Hematopoietic multipotent progenitor cell treated with erythropoietin and hydrocortisone succinate and interleukin-3 and kit ligand, for 15 days (in vitro differentiated cells): ENCODE measurements at regions not wholly inside any gene's neighbourhood (a gene's known extent, or its start where the extent isn't known, plus 50 kb on each side); places are given as distances from the start of the nearest gene placed in this dataset.
"Not testable (repeated sequence)": the region's sequence is repeated elsewhere in the genome, so short reads cannot be mapped to it uniquely, and the experiment has no call there.

Experiments
- DNase-seq: peaks from one replicate; pipeline ENCODE4 v3.0.0-alpha.2; 2015; ENCODE audit warnings: low spot score

DNA sequence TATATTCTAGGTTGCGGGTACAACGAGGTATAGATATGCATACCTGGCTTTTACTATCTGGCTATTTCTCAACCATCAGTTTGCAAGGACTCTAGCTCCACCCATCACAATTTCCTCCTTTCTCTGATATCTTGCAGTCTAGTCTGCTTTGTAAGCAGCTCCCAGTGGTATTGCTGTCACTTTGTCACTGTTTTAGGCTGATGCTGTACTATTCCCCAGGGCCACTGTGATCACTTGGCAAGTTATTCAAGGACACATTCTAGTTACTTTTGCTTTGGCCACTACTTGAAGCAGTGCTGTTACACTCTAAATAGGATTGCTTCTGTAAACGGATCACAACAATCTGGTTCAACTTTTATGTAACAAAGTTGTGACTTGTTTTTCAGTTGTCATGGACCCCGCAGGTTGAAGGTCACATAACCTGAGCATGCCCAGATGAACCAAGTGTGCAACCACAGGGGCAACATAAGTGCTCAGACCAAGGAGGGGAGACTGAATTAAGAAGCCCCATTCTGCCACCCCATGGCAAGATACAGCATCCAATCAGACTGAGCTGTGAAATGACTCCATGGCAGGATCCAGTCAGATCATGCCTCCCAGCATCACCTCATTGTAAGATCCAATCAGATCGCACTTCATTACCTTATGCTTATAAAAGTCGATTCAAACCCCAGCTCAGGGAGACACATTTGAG lies 588.4 kb upstream of the CITED2 start:
- no peak for DNase-seq

DNA sequence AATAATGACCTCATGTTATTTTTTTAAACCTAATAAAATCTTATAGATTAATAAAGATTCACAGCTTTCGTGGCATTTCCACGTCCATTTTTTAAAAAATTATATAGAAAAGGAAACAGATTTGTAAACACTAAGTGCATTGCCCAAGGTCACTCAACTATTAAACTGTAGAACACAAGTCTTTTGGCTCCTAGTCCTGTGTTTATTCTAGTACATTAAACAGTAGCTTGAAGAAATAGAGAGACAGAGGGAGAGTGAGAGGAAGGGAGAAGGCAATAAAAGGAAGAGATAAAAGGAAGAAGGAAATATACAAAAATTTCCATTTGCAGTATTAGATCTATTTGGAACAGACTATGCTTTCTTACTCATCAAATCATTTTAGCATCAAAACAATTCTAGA lies 586.7 kb upstream of the CITED2 start:
- no peak for DNase-seq

DNA sequence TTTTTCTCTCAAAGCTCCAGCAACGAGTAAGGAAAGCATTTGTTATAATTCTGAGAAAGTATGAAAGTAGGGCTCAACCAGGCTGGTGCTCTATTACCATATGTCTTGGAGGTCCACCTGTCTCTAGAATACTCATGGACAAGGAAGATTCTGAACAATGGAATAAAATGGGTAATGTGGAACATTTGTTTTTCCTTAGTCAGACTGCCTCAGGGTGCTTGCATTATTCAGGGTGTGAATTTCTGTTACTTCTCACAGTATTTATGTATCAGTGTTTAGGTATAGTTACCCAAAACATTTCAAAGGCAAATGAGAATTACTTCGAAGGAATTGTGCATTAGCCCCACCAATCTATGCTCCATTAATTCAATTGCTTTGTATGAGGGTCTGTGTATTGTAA lies 586.2 kb upstream of the CITED2 start:
- no peak for DNase-seq

GRCh38 chr6:139955366-139956155 lies 581.1 kb upstream of the CITED2 start:
- no peak for DNase-seq

- no peak for DNase-seq
Measured at GRCh38 chr6:139954463-139955071, 580.1 kb upstream of the CITED2 start.

DNA sequence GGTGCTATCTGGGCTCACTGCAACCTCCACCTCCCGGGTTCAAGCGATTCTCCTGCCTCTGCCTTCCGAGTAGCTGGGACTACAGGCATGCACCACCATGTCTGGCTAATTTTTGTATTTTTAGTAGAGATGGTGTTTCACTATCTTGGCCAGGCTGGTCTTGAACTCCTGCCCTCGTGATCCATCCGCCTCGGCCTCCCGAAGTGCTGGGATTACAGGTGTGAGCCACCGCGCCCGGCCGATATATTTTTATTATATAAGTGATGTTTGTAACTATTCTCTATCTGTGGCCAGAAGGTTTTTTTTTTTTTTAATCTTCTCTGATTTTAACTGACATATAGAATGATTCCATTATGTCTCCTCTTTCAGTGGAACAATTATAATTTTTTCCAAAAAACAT lies 579.3 kb upstream of the CITED2 start:
- not testable (repeated sequence) for DNase-seq

DNA sequence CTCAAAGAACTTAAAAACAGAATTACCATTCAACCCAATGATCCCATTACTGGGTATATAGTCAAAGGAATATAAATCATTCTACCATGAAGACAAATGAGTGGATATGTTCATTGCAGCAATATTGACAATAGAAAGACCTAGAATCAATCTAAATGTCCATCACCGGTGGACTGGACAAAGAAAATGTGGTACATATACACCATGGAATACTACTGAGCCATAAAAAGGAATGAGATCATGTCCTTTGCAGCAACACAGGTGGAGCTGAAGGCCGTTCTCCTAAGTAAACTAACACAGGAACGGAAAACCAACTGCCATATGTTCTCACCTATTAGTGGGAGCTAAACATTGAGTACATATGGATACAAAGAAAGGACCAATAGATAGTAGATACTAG lies 576.7 kb upstream of the CITED2 start:
- no peak for DNase-seq

DNA sequence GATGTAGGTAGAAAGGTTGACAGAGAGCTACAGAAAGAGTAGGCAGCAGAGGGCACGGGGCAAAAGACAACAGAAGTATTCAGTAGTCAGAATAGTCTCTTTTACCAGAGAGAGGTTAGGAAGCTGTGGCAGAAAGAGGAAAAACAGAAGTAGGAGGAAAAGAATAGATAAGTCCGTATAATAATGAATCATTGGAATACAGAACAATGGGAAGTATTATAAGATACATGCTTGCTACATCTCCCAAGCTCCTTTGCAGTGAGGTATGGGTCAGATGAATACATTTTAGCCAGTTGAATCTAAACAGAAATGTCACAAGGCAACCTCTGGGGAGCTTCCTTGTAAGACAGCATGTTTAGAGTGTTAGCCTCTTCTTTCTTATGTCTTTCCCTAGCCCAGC lies 570.5 kb upstream of the CITED2 start:
- DNase-seq = no peak

DNA sequence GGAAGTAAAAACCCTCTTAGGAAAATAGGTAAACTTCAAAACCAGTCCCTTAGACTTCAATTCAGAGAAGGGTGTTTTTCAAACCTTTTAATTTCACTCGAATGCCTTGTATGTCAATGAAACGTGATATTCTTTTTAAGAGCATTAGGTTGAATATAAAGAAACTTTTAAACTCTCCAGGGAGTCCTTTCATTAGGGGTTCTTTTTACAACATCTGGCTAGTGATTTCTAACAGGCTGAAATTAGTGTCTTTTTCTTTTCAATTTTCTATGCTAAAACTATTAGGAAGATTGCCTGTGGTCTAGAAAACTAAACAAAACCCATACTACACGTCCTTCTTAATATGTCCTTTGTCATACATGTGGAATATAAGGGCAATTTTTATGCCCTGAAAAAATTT lies 569.7 kb upstream of the CITED2 start:
- no peak for DNase-seq

- DNase-seq = no peak
Measured at GRCh38 chr6:139943391-139943790, 568.9 kb upstream of the CITED2 start.

DNA sequence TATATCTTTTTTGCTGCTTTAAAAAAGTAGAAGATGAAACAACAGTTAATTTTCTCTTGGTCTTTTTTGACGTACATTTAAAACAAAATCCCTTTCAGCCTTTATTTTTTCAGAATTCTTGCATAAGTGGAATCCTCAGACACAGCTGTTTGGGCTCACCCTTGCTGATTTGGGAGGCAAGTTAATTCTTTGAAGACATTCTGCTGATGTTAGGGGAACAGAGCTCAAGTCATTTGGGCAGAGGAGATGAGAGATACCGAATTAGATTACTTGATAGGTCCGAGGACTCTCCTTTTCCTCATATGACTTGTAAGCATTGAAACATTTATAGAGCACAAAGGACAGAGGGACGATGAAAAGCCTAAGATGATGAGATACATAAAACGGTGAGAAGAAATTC lies 567.9 kb upstream of the CITED2 start:
- DNase-seq = no peak

DNA sequence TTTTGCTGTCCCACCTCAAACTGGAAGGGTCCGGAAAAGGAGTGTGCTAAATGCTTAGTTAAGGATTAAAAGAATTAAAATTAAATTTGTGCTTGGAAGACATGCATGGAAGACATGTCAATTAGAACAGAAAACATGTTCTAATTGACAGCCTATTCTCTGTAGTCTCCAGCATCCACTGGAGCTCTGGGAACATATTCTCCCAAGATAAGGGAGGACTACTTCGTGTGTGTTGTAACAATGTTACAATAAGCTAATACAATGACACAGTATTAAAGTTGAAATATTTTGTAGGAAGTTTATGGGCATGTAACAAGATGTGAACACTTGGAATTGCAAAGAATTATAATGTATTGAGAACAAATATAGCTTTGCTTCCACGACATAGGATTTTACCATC lies 567.4 kb upstream of the CITED2 start:
- DNase-seq = no peak

GRCh38 chr6:139940741-139941729 lies 566.6 kb upstream of the CITED2 start:
- DNase-seq = no peak

GRCh38 chr6:139939189-139939979 lies 564.9 kb upstream of the CITED2 start:
- DNase-seq = no peak

GRCh38 chr6:139932671-139933070 lies 558.2 kb upstream of the CITED2 start:
- no peak for DNase-seq

- no peak for DNase-seq
Measured at GRCh38 chr6:139931747-139932146, 557.3 kb upstream of the CITED2 start.

DNA sequence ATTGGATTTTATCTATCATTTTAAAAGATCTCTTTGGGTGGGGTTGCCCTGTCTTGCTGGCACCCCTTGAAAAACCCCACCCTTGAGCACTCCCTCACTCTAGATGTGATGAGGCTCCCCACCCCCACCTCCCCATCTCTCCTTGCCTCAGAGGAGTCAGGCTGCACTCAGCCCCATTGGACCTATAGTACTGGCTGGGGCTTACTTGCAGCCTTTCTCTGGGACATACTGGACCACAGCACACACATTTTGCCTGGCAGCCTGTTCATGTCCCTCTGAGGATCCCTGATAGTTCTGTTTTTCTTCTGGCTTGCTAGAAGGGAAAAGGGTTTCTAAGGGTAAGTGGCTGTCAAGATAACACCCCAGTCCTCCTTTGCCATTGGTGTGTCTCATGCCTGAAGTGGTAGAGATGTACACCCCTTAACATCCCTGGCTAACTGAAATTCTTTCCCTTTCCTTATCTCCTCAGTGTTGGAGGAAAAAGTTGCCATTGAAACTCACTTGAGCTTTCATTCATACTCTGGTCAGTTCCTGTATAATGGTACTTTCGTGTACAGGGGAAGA lies 553.4 kb upstream of the CITED2 start:
- no peak for DNase-seq

GRCh38 chr6:139927236-139927635 lies 552.8 kb upstream of the CITED2 start:
- peak; percentile 14 for DNase-seq

DNA sequence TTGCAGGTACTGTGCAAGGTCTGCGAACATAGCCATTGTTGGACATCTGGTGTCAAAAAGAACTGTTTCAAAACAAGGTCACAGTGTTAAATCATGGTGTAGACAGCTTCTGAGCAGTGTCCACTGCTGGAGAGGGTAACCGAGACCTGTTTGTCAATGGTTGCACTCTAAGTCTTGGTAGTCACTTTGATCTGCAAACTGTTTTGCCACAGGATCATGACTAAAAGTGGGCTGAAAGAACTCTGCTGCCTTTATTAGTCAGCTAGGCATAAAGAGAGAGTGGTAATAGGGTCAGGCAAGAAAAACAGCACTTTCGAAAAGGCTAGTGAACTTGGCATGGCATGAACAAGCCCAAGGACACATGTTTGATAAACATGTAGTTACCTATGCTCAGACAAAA lies 552.3 kb upstream of the CITED2 start:
- DNase-seq = no peak

GRCh38 chr6:139925894-139926641 lies 551.6 kb upstream of the CITED2 start:
- DNase-seq = no peak
